ENCODE measurements at regions not wholly inside any gene's neighbourhood (a gene's known extent, or its start where the extent isn't known, plus 50 kb on each side); places are given as distances from the start of the nearest gene placed in this dataset.

DNA sequence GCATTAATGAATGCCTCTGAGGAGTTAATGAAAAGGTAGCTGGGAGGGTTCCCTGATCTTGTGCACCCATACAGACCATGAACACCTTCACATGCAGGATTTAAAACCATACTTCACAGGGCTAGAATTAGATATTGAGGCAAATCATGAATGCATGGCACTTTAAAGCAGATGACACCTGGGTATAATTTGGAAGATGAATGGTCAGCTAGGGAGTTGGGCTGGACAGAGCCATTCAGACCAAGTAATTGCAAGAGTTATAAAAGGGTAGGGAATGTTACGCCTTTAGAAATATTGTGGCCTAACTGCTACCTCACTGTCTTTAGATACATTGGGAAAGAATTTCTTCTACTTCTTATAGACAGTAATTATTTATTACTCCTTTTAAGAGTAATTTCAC, 89.1 kb upstream of the ZNF827 start:
- H3K4me1 Mint-ChIP-seq (ENCODE audit: low read depth): peaks cover 7% of the 10 kb centered on the region
- no peaks in the 10 kb centered on the region for H3K9me3 Mint-ChIP-seq
- ATAC-seq (no peak), DNase-seq (no peak)
- no peak overlapping the region for H3K4me3 Mint-ChIP-seq
- H3K36me3 Mint-ChIP-seq (ENCODE audit: insufficient read depth): no peaks in the 10 kb centered on the region
- H3K27me3 Mint-ChIP-seq (ENCODE audit: low read depth): peaks cover 14% of the 10 kb centered on the region

DNA sequence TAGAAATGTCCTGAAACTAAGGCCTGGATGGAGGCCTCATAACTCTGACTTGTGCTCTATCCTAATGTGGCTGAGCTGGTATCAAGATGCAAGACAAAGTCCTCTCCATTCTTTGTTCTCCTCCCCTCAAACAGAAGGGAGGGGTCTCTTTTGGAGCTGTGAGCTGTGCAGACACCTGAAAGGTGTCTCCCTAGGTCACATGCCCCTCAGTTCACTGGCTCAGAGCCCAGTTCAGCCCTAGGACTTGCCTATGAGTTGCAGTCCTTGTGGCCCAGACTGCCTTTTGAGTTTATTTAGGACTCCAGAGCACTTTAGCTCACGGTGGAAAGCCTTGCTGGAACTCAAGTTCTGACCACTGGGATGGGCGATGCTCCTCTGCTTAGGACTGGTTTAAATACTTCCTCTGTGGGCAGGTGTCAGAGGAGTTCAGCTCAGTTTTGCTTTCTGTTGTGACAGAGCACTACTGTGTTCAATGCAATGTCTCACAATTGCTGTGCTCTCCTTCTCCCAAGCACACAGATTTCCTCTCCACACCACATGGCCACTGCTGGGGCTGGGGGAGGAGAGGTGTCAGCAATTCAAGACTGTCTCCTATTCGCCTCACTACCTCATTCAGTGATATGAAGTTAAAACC, 84.8 kb upstream of the ZNF827 start:
- no peaks in the 10 kb centered on the region for H3K4me1 Mint-ChIP-seq (ENCODE audit: low read depth)
- ATAC-seq: no peak

DNA sequence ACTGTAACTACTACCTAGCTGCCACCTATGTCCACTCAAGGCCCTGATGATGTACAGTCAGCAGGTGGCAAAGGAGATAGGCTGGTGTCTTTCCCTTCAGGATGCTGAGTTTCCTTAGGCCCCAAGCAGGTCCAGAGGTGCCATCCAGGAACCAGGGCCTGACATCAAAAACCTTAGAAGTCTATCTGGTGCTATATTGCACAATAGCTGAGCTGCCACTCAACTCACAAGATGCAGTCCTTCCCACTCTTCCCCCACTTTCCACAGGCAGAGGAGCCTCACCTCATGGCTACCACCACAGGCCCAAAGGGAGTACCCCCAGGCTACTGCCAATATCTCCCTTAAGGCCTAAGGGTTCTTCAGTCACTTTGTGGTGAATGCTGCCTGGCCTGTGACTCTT, 83.9 kb upstream of the ZNF827 start:
- H3K4me1 Mint-ChIP-seq (ENCODE audit: low read depth): no peaks in the 10 kb centered on the region
- DNase-seq (no peak), ATAC-seq (no peak)
- H3K36me3 Mint-ChIP-seq (ENCODE audit: insufficient read depth): no peaks in the 10 kb centered on the region
- H3K9me3 Mint-ChIP-seq: no peaks in the 10 kb centered on the region
- no peak overlapping the region for H3K4me3 Mint-ChIP-seq
- H3K27me3 Mint-ChIP-seq (ENCODE audit: low read depth): peaks cover 17% of the 10 kb centered on the region

More for the DNA sequence above, 84.8 kb upstream of the ZNF827 start:
- no peak for DNase-seq
- Mint-ChIP-seq H3K4me3 (no peak overlapping the region), H3K27me3 (ENCODE audit: low read depth) (peaks cover 17% of the 10 kb centered on the region), H3K36me3 (ENCODE audit: insufficient read depth) (no peaks in the 10 kb centered on the region), H3K9me3 (no peaks in the 10 kb centered on the region)

DNA sequence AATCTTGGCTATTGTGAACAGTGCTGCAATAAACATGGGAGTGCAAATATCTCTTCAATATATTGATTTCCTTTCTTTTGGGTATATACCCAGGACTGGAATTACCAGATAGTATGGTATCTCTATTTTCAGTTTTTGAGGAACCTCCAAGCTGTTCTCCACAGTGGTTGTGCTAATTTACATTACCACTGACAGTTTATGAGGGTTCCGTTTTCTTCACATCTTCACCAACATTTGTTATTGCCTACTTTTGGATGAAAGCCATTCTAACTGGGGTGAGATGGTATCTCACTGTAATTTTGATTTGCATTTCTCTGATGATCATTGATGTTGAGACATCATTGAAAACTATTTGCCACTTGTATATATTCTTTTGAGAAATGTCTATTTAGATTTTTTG, 79.6 kb upstream of the ZNF827 start:
- ATAC-seq (no peak), DNase-seq (no peak)
- Mint-ChIP-seq H3K4me3 (no peak overlapping the region), H3K9me3 (no peaks in the 10 kb centered on the region), H3K4me1 (ENCODE audit: low read depth) (no peaks in the 10 kb centered on the region), H3K36me3 (ENCODE audit: insufficient read depth) (no peaks in the 10 kb centered on the region), H3K27me3 (ENCODE audit: low read depth) (peaks cover 13% of the 10 kb centered on the region)

- Mint-ChIP-seq H3K9me3 (peaks cover 9% of the 10 kb centered on the region), H3K27me3 (ENCODE audit: low read depth) (peaks cover 31% of the 10 kb centered on the region), H3K36me3 (ENCODE audit: insufficient read depth) (peaks cover 5% of the 10 kb centered on the region), H3K4me3 (no peak overlapping the region), H3K4me1 (ENCODE audit: low read depth) (no peaks in the 10 kb centered on the region)
- DNase-seq (no peak), ATAC-seq (no peak)
Measured at GRCh38 chr4:146004730-146005129, 66.1 kb upstream of the ZNF827 start.

GRCh38 chr4:145988628-145989027, 50.0 kb upstream of the ZNF827 start:
- no peak for ATAC-seq
- H3K9me3 Mint-ChIP-seq: no peaks in the 10 kb centered on the region
- H3K4me1 Mint-ChIP-seq (ENCODE audit: low read depth): no peaks in the 10 kb centered on the region
- H3K4me3 Mint-ChIP-seq: no peak overlapping the region
- DNase-seq: no peak
- no peaks in the 10 kb centered on the region for H3K36me3 Mint-ChIP-seq (ENCODE audit: insufficient read depth)
- H3K27me3 Mint-ChIP-seq (ENCODE audit: low read depth): no peaks in the 10 kb centered on the region

Measured in activated T-cell treated with anti-CD3 and anti-CD28 coated beads, Interleukin-2, amount 50 U/mL, for 4 hours (primary cell).